HEK293T (cell line): ENCODE measurements at regions not wholly inside any gene's neighbourhood (a gene's known extent, or its start where the extent isn't known, plus 50 kb on each side); places are given as distances from the start of the nearest gene placed in this dataset.

Experiments used
- CTCF ChIA-PET: fragments of 350-600 bp; formaldehyde crosslinking; extraction: SDS; loops from one replicate; lab custom pipeline; 2021; ENCODE audit warnings: antibody characterized with exemption, inconsistent platforms; lab: Yijun Ruan, JAX
- POLR2A ChIA-PET: fragments of 350-600 bp; formaldehyde crosslinking; extraction: SDS; loops from one replicate; lab custom pipeline; 2020; ENCODE audit warnings: antibody characterized with exemption, inconsistent platforms; lab: Yijun Ruan, JAX
- DNase-seq: peaks from one replicate; pipeline ENCODE4 v3.0.0; 2012; ENCODE audit warnings: mixed read lengths; ENCODE audit errors: extremely low spot score
- ARNT ChIP-seq: fragments of 450-650 bp; IDR thresholded peaks from 2 replicates; pipeline ENCODE4 v1.6.1; 2017; ENCODE audit warnings: mild to moderate bottlenecking
- BHLHE40 ChIP-seq: fragments of 450-650 bp; IDR thresholded peaks from 2 replicates; pipeline ENCODE4 v1.6.1; 2016; ENCODE audit warnings: mild to moderate bottlenecking, moderate library complexity, borderline replicate concordance
- CTBP1 ChIP-seq: fragments of 450-650 bp; IDR thresholded peaks from 2 replicates; pipeline ENCODE4 v1.6.1; 2016; ENCODE audit warnings: borderline replicate concordance
- ELF4 ChIP-seq: fragments of 450-650 bp; IDR thresholded peaks from 2 replicates; pipeline ENCODE4 v1.6.1; 2017; ENCODE audit warnings: antibody characterized with exemption
- FOXA1 ChIP-seq: fragments of 450-650 bp; IDR thresholded peaks from 2 replicates; pipeline ENCODE4 v1.6.1; 2016; ENCODE audit warnings: mild to moderate bottlenecking
- FOXK2 ChIP-seq: fragments of 450-650 bp; IDR thresholded peaks from 2 replicates; pipeline ENCODE4 v1.6.1; 2016; ENCODE audit warnings: mild to moderate bottlenecking
- FOXM1 ChIP-seq: fragments of 450-650 bp; IDR thresholded peaks from 2 replicates; pipeline ENCODE4 v1.6.1; 2017; ENCODE audit warnings: mild to moderate bottlenecking, borderline replicate concordance
- HDGF ChIP-seq: fragments of 450-650 bp; IDR thresholded peaks from 2 replicates; pipeline ENCODE4 v1.6.1; 2017; ENCODE audit warnings: antibody characterized with exemption, borderline replicate concordance
- L3MBTL2 ChIP-seq: fragments of 450-650 bp; conservative IDR thresholded peaks from 2 replicates; pipeline ENCODE4 v1.6.1; 2016; ENCODE audit warnings: mild to moderate bottlenecking
- LEF1 ChIP-seq: fragments of 450-650 bp; IDR thresholded peaks from 2 replicates; pipeline ENCODE4 v1.6.1; 2017; ENCODE audit warnings: mild to moderate bottlenecking, borderline replicate concordance
- NFRKB ChIP-seq: fragments of 450-650 bp; IDR thresholded peaks from 2 replicates; pipeline ENCODE4 v1.6.1; 2016; ENCODE audit warnings: mild to moderate bottlenecking, moderate library complexity
- SP1 ChIP-seq: fragments of 450-650 bp; IDR thresholded peaks from 2 replicates; pipeline ENCODE4 v1.6.1; 2017
- SUZ12 ChIP-seq: fragments of 450-650 bp; IDR thresholded peaks from 2 replicates; pipeline ENCODE4 v1.6.1; 2016; ENCODE audit warnings: mild to moderate bottlenecking
- TARDBP ChIP-seq: fragments of 450-650 bp; IDR thresholded peaks from 2 replicates; pipeline ENCODE4 v1.6.1; 2016
- ZNF384 ChIP-seq: fragments of 450-650 bp; IDR thresholded peaks from 2 replicates; pipeline ENCODE4 v1.6.1; 2016
- TF ChIP-seq, protein P1 (sequence below): fragments of 450-650 bp; IDR thresholded peaks from 2 replicates; pipeline ENCODE4 v1.6.1; 2016

DNA sequence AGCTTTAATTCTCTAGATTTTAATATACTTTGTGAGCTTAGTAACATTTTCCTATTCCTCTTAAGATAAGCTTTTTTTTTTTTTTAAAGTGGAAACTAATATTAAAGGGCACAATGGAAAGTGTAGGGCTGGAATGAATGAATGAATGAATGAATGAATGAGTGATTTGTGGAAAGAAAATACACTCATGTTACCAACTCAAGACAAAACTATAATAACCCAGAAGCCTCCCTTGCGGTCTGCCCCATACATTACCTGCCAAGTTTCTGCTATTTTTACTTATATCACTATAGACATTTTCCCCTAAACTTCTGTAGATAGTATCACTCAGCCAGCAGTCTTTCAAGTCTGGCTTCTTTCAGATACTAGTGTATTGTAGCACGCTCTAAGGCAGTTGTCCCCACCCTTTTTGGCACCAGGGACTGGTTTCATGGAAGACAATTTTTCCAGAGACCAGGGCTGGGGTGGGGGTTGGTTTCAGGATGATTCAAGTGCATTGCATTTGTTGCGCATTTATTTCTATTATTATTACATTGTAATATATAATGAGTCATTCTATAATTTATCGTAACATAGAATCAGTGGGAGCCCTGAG is 932.2 kb downstream of the TBC1D22A start:
- CTCF ChIA-PET: no interaction called here
- TF ChIP-seq NFRKB (no peak), ELF4 (no peak), TARDBP (no peak), ZNF384 (no peak), HDGF (no peak), ARNT (no peak), CTBP1 (no peak), FOXK2 (no peak), L3MBTL2 (no peak), FOXM1 (no peak), BHLHE40 (no peak), FOXA1 (no peak), SP1 (no peak), SUZ12 (no peak), LEF1 (no peak)
- TF ChIP-seq, protein P1, sequence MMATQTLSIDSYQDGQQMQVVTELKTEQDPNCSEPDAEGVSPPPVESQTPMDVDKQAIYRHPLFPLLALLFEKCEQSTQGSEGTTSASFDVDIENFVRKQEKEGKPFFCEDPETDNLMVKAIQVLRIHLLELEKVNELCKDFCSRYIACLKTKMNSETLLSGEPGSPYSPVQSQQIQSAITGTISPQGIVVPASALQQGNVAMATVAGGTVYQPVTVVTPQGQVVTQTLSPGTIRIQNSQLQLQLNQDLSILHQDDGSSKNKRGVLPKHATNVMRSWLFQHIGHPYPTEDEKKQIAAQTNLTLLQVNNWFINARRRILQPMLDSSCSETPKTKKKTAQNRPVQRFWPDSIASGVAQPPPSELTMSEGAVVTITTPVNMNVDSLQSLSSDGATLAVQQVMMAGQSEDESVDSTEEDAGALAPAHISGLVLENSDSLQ: no peak
- no peak for DNase-seq
- POLR2A ChIA-PET: no interaction called here

DNA sequence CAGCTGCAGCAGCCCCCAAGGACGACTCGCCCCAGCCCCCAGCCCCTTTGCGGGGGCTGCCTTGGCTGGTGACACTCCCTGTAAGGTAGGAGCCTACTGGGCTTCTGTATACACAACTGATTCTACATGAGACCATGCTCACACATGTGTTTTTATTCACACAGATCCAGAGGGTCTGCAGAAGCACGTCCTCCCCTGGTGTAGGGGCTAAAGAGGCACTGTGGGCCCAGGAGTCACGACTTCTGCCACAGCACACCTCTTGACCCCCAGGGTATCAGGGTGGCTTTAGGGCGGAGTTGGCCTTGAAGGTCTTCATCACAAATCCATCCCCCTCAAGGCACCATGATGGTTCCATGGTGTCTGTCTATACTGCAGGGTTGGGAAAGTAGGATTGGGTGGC is 931.2 kb downstream of the TBC1D22A start:
- ChIA-PET CTCF (no interaction called here), POLR2A (no interaction called here)
- DNase-seq: no peak
- TF ChIP-seq FOXK2: no peak
- no peak for TF ChIP-seq HDGF
- TF ChIP-seq ARNT: no peak
- no peak for TF ChIP-seq BHLHE40
- TF ChIP-seq ELF4: no peak
- TF ChIP-seq TARDBP: no peak
- no peak for TF ChIP-seq L3MBTL2
- no peak for TF ChIP-seq ZNF384
- no peak for TF ChIP-seq SP1
- TF ChIP-seq, protein P1: no peak
- no peak for TF ChIP-seq NFRKB

DNA sequence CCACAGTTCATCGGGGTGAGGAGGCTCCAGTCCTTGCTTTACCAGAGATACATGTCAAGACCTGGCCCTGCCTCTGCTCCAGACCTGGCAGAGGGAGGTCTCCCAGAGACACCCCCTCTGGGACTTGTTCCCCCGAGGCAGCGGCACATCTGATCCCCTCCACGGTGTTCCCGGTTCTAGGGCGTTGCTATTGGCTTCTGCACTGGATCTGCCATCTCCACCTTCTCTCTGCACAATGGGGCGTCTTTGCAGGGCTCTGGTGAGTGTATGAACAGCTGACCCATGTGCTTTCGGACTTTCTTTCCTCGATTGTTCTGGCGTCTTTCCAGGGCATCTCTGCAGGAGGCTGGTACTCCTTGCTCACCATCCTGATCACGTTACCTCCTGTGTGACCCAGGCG is 930.4 kb downstream of the TBC1D22A start:
- no peak for TF ChIP-seq CTBP1
- no peak for TF ChIP-seq BHLHE40
- TF ChIP-seq FOXK2: no peak
- TF ChIP-seq ARNT: no peak
- TF ChIP-seq HDGF: no peak
- no peak for TF ChIP-seq FOXM1
- no peak for TF ChIP-seq L3MBTL2
- no peak for TF ChIP-seq NFRKB
- TF ChIP-seq LEF1: no peak
- TF ChIP-seq FOXA1: no peak
- TF ChIP-seq SP1: no peak
- TF ChIP-seq, protein P1: no peak
- TF ChIP-seq ZNF384: no peak
- no peak for TF ChIP-seq SUZ12
- no peak for TF ChIP-seq TARDBP
- TF ChIP-seq ELF4: no peak
- CTCF ChIA-PET: no interaction called here
- DNase-seq: no peak
- POLR2A ChIA-PET: no interaction called here

DNA sequence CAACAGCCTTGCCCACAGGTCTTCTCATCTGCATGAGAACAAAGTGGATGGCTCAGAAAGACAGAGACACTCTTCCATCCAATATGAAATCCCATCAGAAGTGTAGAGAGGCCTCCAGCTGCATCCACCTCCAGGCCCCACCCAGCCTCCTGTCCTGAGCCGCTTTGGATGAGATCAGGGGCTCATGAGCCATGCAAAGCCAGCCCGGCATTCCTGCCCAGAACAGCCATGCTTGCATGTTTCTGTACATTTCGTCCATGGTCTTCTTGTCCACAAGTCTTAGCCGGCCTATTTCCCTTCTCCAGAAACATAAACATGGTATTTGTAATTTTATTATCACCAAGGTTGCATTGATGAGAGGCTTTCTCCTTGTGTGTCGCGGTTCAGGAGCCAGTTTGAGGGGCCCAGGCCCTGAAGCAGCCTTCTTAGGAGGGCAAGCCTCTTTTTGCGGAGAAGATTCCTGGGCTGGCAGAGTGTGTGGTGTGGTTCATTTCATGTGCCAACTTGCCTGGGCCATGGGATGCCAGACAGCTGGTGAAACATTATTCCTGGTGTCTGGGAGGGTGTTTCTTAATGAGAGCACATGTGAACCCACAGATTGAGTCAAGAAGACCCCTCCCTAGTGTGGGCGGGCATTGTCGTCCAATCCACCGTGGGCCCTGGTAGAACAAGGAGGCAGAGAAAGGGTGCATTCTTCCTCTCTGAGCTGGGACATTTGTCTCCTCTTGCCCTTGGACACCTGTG is 928.9 kb downstream of the TBC1D22A start:
- DNase-seq: no peak
- ChIA-PET CTCF (no interaction called here), POLR2A (no interaction called here)
- TF ChIP-seq L3MBTL2 (no peak), SP1 (no peak), FOXM1 (no peak), LEF1 (no peak), FOXK2 (no peak), BHLHE40 (no peak), HDGF (no peak), FOXA1 (no peak), SUZ12 (no peak), ZNF384 (no peak), ELF4 (no peak), CTBP1 (no peak), ARNT (no peak), TARDBP (no peak), NFRKB (no peak)
- TF ChIP-seq, protein P1: no peak

DNA sequence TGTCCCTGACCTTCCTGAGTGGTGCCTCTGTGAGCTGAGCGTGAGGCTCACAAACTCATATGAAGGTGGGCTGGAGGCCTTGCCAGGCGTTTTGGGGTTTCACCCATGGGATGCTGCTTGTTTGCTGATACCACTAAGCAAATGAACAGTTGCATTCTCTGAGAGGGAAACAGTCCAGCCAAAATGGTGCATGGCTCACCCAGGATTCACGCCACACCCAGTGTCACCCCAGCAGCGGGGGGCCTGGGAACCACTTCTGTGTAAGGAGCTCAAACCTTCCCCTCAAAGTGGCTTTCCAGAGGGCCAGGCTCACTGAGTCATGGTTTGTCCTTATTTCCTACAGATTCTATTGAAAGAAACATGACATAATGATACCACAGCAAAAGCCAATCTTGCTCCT is 928.1 kb downstream of the TBC1D22A start:
- DNase-seq: no peak
- POLR2A ChIA-PET: no interaction called here
- no peak for TF ChIP-seq CTBP1
- no peak for TF ChIP-seq FOXK2
- TF ChIP-seq SP1: no peak
- CTCF ChIA-PET: no interaction called here

DNA sequence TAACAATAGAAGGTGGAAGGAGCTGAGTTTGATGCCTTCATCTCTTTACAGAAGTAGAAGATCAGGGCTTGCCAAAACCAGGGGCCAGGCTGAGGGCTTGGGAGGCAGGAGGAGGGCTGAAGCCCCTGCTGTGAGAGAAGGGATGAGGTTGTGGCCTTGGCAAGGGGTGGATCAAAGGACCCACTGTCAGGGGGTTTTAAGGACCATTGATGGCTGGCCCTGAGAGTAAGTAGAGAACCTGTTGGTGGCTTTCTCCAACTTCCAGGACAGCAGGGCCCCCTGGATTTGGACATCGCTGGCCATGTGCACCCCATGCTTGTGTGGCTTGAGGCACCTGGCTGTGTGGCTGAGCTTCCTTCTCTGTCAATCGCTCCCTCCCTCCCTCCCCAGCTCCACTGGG is 927.7 kb downstream of the TBC1D22A start:
- DNase-seq: no peak
- ChIA-PET POLR2A (no interaction called here), CTCF (no interaction called here)
- TF ChIP-seq ARNT (no peak), SUZ12 (no peak), FOXM1 (no peak), SP1 (no peak), FOXK2 (no peak), BHLHE40 (no peak), L3MBTL2 (no peak), ZNF384 (no peak), NFRKB (no peak), TARDBP (no peak), CTBP1 (no peak)
- TF ChIP-seq, protein P1: no peak
